GM12873 (cell line): ENCODE measurements at regions not wholly inside any gene's neighbourhood (a gene's known extent, or its start where the extent isn't known, plus 50 kb on each side); places are given as distances from the start of the nearest gene placed in this dataset.

Experiments
- TF ChIP-seq, protein P1 (sequence below): IDR thresholded peaks from 2 replicates; pipeline ENCODE4 v1.5.1; 2012; ENCODE audit warnings: low read depth, mild to moderate bottlenecking, moderate library complexity, low read length, control low read depth; ENCODE audit not compliant: insufficient read depth; ENCODE audit errors: missing control alignments

DNA sequence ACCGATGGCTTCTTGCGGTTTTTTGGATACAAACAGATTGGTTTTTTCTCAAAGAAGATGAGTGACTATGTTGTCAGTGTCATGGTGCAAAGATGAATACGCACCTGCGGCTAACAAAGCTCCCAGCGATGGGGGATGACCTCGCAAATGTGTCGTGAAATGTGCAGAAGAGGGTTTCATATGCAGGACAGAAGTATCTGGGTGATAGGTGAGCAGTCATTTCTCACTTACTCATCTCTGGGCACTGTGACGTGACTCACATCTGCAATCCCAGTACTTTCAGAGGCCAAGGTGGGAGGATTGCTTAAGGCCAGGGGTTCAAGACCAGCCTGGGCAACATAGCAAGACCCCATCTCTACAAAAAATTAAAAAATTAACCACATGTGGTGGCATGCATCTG lies 216.3 kb downstream of the ERMARD start:
- TF ChIP-seq, protein P1, sequence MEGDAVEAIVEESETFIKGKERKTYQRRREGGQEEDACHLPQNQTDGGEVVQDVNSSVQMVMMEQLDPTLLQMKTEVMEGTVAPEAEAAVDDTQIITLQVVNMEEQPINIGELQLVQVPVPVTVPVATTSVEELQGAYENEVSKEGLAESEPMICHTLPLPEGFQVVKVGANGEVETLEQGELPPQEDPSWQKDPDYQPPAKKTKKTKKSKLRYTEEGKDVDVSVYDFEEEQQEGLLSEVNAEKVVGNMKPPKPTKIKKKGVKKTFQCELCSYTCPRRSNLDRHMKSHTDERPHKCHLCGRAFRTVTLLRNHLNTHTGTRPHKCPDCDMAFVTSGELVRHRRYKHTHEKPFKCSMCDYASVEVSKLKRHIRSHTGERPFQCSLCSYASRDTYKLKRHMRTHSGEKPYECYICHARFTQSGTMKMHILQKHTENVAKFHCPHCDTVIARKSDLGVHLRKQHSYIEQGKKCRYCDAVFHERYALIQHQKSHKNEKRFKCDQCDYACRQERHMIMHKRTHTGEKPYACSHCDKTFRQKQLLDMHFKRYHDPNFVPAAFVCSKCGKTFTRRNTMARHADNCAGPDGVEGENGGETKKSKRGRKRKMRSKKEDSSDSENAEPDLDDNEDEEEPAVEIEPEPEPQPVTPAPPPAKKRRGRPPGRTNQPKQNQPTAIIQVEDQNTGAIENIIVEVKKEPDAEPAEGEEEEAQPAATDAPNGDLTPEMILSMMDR = no peak

DNA sequence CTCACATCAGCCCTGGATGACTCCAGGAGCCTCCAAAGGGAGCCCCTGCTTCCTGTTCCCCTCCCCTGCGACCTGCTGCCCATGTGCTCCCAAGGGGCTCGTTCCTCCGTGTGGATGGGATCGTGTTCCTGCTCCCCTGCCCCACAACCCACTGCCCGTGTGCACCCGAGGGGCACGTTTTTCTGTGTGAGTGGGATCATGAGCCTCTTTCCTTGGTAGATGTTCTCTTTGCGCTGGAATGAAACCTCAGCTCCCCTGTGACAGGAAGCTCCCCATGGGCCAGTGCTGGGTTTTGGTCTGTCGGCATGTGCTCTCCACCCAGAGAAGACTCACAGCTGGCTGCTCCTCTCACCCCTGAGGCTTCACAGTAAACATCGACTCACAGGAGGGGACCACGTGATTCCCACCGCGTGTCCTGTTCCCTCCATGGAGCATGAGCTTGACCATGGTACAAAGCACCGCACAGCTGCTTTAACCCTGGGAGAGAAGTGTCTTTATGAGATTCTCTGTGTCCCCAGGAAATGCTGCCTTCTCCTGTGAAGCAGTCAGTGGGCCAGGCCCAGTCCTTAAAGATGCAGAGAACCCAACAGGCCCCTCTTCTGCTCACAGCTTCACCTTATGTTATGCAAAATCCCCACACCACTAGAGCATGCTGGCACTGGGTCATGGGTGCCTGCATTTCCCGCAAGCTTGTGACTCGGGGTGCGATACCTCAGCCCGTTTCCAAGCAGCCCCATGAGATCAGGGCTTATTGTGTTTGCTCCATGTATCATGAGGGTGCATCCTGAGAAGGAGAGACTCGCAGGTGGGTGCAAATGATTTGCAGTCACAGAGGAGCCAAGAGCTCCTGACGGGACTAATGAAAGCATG lies 215.1 kb downstream of the ERMARD start:
- TF ChIP-seq, protein P1 = no peak

DNA sequence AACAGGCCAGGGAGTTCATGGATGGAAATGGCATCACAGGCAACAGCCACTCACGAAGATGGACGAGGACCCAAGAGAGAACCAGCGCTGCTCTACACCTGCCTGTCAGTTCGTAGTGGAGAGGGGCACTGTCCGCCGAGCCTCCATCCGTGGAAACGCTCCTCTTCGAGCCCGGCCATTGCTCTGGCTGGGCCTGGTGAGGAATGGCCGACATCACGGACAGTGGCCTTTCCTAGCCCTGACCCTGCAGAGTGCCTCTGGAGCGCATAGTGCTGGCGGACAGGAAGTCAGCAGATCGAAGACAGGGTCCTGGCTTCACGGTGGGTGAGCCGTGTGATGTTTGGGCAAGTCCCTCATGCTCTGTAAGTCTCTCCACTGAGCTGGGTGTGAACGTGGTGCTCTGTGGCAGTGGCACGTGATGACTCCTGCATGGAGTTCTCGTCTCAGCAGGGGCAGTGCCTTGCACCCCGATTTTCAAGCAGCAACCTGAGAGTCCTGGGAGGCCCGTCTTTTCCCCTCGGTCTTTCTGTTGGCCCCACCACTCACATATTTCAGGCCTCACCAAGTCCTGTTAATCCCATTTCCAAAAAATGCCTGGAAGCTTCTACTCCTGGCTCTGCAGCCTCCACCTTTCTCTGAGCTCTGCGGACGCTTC lies 214.4 kb downstream of the ERMARD start:
- TF ChIP-seq, protein P1 = no peak

DNA sequence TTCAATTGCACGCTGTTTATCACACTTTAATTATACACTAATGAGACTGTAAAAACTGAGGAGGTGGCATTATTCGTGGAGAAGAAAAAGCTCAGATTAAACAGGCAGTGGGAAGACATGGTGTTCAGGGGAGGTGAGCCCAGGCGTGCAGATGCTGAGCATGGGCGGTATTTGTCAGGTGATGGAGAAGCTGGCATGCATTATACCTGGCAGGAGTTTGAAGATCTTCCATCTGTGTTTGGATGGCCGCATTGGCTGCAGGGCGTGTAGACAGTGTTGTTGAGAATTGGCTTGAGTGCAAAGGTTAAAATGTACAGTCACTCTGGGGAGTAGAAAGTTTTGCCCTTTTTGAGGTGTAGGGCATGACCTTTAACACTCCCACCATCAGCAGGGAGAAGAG lies 213.8 kb downstream of the ERMARD start:
- TF ChIP-seq, protein P1 = no peak

DNA sequence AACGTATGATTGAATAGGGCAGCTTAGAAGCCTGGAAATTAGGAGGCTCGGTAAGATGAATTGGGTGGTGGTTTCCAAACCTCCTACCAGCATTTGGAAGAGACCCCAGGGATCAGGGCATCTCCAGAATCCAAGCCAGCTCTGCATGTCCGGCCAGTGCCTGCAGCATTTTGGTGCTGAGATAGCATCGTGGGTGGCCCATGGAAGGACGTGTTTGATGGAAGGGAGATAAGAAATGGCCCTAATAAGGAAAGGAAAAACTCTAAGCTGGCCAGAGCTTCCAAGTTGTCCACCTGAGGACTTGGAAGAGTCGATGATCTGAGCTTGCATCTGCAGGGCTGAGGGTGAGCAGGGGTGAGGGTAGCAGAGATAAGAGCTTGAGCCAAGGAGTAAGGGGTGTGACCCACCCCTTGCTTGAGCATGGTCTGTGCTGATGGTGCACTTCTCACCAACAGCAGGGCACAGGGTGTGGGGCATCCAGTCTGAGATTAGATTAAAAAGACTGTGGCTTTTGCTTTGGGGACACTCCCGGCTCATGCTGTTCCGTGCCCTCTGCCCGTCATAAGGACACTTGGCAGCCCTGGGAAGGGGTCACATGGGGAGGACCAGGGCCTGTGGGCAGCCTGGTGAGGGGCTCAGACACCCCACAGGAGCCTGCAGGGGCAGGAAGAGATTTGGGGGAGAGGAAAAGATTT lies 213.2 kb downstream of the ERMARD start:
- TF ChIP-seq, protein P1 = no peak

DNA sequence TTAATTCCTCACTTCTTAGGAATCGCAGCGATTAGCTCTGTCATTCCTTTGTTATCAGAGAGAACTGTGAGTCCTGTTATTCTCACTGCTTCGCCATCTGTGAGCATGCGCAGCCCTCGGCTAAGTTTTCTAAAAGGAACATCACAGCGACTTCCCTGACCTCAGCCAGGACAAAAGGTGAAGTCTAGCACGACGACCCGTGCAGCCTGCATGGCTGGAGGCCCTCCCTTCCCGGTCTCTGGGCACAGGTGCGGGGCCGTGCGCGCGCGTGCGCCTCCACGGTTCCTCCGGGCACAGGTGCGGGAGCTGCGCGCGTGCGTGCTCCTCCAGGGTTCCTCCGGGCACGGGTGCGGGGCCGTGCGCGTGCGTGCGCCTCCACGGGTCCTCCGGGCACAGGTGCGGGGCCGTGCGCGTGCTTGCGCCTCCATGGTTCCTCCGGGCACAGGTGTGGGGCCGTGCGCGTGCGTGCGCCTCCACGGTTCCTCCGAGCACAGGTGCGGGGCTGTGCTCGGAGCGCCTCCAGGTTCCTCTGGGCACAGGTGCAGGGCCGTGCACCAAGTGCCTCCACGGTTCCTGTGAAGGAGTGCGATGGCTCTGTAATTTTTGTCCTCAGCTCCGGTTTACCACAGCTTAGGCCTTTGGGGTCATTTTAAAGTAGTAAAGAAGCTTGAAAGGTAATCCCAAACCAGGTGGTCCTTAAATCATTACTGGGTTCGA lies 212.3 kb downstream of the ERMARD start:
- TF ChIP-seq, protein P1 = no peak
